OCI-LY3 (cell line): ENCODE measurements at regions not wholly inside any gene's neighbourhood (a gene's known extent, or its start where the extent isn't known, plus 50 kb on each side); places are given as distances from the start of the nearest gene placed in this dataset.

Experiments
- H2AFZ ChIP-seq: fragments of 200-600, 300-600 bp; shearing (Covaris generic); 2 replicates; pipeline ENCODE4 v1.6.0; 2014; ENCODE audit warnings: antibody characterized with exemption, low read depth, low read length
- H3K27ac ChIP-seq: fragments of 200-600, 300-600 bp; sonication (generic); 2 replicates; pipeline ENCODE4 v1.5.1; 2014; ENCODE audit warnings: mild to moderate bottlenecking, low read length, moderate library complexity, mixed read lengths
- H3K27me3 ChIP-seq: fragments of 200-600, 300-600 bp; sonication (generic); 2 replicates; pipeline ENCODE4 v1.6.1; 2014; ENCODE audit warnings: low read depth, low read length, mixed read lengths
- H3K36me3 ChIP-seq: fragments of 200-600, 300-600 bp; sonication (generic); replicated peaks from 2 replicates; pipeline ENCODE3; 2014; ENCODE audit warnings: low read depth, low read length, mixed read lengths
- H3K4me1 ChIP-seq: fragments of 300-600, 200-600 bp; sonication (generic); 2 replicates; pipeline ENCODE4 v1.6.1; 2014; ENCODE audit warnings: low read length, mixed read lengths
- H3K4me2 ChIP-seq: fragments of 200-600, 300-600 bp; sonication (generic); 2 replicates; pipeline ENCODE4 v1.6.1; 2014; ENCODE audit warnings: low read length, mixed read lengths
- H3K4me3 ChIP-seq: fragments of 300-600, 200-600 bp; sonication (generic); 2 replicates; pipeline ENCODE4 v1.5.1; 2014; ENCODE audit warnings: antibody characterized with exemption, mild to moderate bottlenecking, low read length, moderate library complexity
- H3K79me2 ChIP-seq: fragments of 300-600, 200-600 bp; shearing (Covaris generic); 2 replicates; pipeline ENCODE4 v1.6.1; 2014; ENCODE audit warnings: mild to moderate bottlenecking, low read length, mixed read lengths
- H3K9ac ChIP-seq: fragments of 300-600, 200-600 bp; shearing (Covaris generic); 2 replicates; pipeline ENCODE4 v1.6.0; 2014; ENCODE audit warnings: mild to moderate bottlenecking, low read length, moderate library complexity
- H3K9me3 ChIP-seq: fragments of 200-600, 300-600 bp; shearing (Covaris generic); 2 replicates; pipeline ENCODE4 v1.6.1; 2014; ENCODE audit warnings: low read length, mixed read lengths; ENCODE audit not compliant: insufficient read depth
- H4K20me1 ChIP-seq: fragments of 200-600, 300-600 bp; sonication (generic); 2 replicates; pipeline ENCODE4 v1.6.1; 2016; ENCODE audit warnings: low read length, mixed read lengths; ENCODE audit not compliant: insufficient read depth
- CTCF ChIP-seq: fragments of 200-600, 300-600 bp; sonication (generic); IDR thresholded peaks from 2 replicates; pipeline ENCODE4 v1.5.1; 2014; ENCODE audit warnings: antibody characterized with exemption, low read length, low read depth
- EZH2phosphoT487 ChIP-seq: fragments of 200-600 bp; shearing (Covaris generic); IDR thresholded peaks from 2 replicates; pipeline ENCODE4 v1.6.1; 2018; ENCODE audit warnings: antibody characterized with exemption, mixed run types, low read depth

GRCh38 chr1:58988752-58989151 lies 204.9 kb upstream of the JUN start:
- H3K9ac ChIP-seq, result no peak overlapping the region
- H3K4me1 ChIP-seq, result 0 out of 2 replicates have a peak, but pooled peaks cover 2% of the 10 kb centered on the region
- no peaks in the 10 kb centered on the region for H3K27me3 ChIP-seq
- no peak overlapping the region for H3K27ac ChIP-seq
- H3K4me2 ChIP-seq, result no peak overlapping the region
- H3K79me2 ChIP-seq, result no peaks in the 10 kb centered on the region
- TF ChIP-seq EZH2phosphoT487 (no peak), CTCF (no peak)
- no peak overlapping the region for H2AFZ ChIP-seq
- H3K4me3 ChIP-seq, result no peak overlapping the region
- no peaks in the 10 kb centered on the region for H3K9me3 ChIP-seq
- no peaks in the 10 kb centered on the region for H4K20me1 ChIP-seq
- H3K36me3 ChIP-seq, result no peaks in the 10 kb centered on the region

- Histone ChIP-seq H3K36me3 (no peaks in the 10 kb centered on the region), H3K27ac (no peak overlapping the region), H3K9ac (no peak overlapping the region), H3K4me3 (no peak overlapping the region), H3K79me2 (no peaks in the 10 kb centered on the region), H2AFZ (no peak overlapping the region), H3K4me2 (no peak overlapping the region), H3K9me3 (no peaks in the 10 kb centered on the region), H3K27me3 (no peaks in the 10 kb centered on the region), H3K4me1 (0 out of 2 replicates have a peak, but pooled peaks cover 2% of the 10 kb centered on the region), H4K20me1 (no peaks in the 10 kb centered on the region)
- no peak for TF ChIP-seq CTCF
- TF ChIP-seq EZH2phosphoT487, result no peak
These were observed 206.0 kb upstream of the JUN start for GRCh38 chr1:58989845-58990244.

GRCh38 chr1:58991305-58991704 lies 207.5 kb upstream of the JUN start:
- no peak overlapping the region for H3K9ac ChIP-seq
- H3K36me3 ChIP-seq, result no peaks in the 10 kb centered on the region
- no peak overlapping the region for H3K4me3 ChIP-seq
- H3K4me2 ChIP-seq, result no peak overlapping the region
- H3K27me3 ChIP-seq, result no peaks in the 10 kb centered on the region
- H3K4me1 ChIP-seq, result peaks cover 4% of the 10 kb centered on the region
- H3K27ac ChIP-seq, result no peak overlapping the region
- H3K79me2 ChIP-seq, result no peaks in the 10 kb centered on the region
- no peak overlapping the region for H2AFZ ChIP-seq
- no peaks in the 10 kb centered on the region for H4K20me1 ChIP-seq
- H3K9me3 ChIP-seq, result no peaks in the 10 kb centered on the region
- TF ChIP-seq EZH2phosphoT487 (no peak), CTCF (no peak)

GRCh38 chr1:58992643-58993042 lies 208.8 kb upstream of the JUN start:
- Histone ChIP-seq H3K4me2 (no peak overlapping the region), H3K36me3 (no peaks in the 10 kb centered on the region)

More at GRCh38 chr1:58992643-58993042, 208.8 kb upstream of the JUN start:
- H3K9ac ChIP-seq, result no peak overlapping the region
- H3K4me3 ChIP-seq, result no peak overlapping the region
- no peak for TF ChIP-seq EZH2phosphoT487
- no peak for TF ChIP-seq CTCF
- H4K20me1 ChIP-seq, result no peaks in the 10 kb centered on the region
- H3K4me1 ChIP-seq, result peaks cover 16% of the 10 kb centered on the region
- H3K27ac ChIP-seq, result no peak overlapping the region
- no peaks in the 10 kb centered on the region for H3K9me3 ChIP-seq
- no peak overlapping the region for H2AFZ ChIP-seq
- no peaks in the 10 kb centered on the region for H3K27me3 ChIP-seq
- H3K79me2 ChIP-seq, result no peaks in the 10 kb centered on the region
